ENCODE measurements at regions not wholly inside any gene's neighbourhood (a gene's known extent, or its start where the extent isn't known, plus 50 kb on each side); places are given as distances from the start of the nearest gene placed in this dataset.
A peak's percentile ranks its signal among the peaks of the same experiment; 100 is the strongest.

- intact Hi-C loops (cut with DNase I; ENCODE audit: low total_unique reads) (no loop called here), in situ Hi-C loops (cut with MboI; ENCODE audit: low sequenced_read_pairs in 4 of 4) (loop anchor here in 3 of 4 donors (5.0 to 25.0 kb wide), 5 partner anchors 40 to 372 kb away; no protein-coding TSS in a partner anchor)
- ATAC-seq (no peak), DNase-seq (no peak)
- no peaks in the 10 kb centered on the region for H3K27me3 ChIP-seq
- H3K4me3 ChIP-seq, result no peak overlapping the region
- no peak overlapping the region for H3K27ac ChIP-seq
- TF ChIP-seq POLR2A (IDR thresholded peaks at IDR 0.05) (no peak), CTCF (IDR thresholded peaks at IDR 0.05 in 4 of 5, conservative IDR thresholded peaks at IDR 0.05 in 1 of 5) (no peak)
- H3K36me3 ChIP-seq, result no peaks in the 10 kb centered on the region
- H3K9me3 ChIP-seq, result no peaks in the 10 kb centered on the region
- no peaks in the 10 kb centered on the region for H3K4me1 ChIP-seq
These were observed 53.2 kb upstream of the IFNGR1 start for GRCh38 chr6:137272403-137272802.

- intact Hi-C loops (cut with DNase I; ENCODE audit: low total_unique reads), result loop anchor here (1.0 to 2.0 kb wide), 3 partner anchors 43 to 370 kb away; no protein-coding TSS in a partner anchor
- in situ Hi-C loops (cut with MboI; ENCODE audit: low sequenced_read_pairs in 4 of 4), result loop anchor here in 3 of 4 donors (5.0 to 25.0 kb wide), 5 partner anchors 41 to 373 kb away; no protein-coding TSS in a partner anchor
These were observed 52.3 kb upstream of the IFNGR1 start for GRCh38 chr6:137271245-137272183.

GRCh38 chr6:137269803-137270202 lies 50.6 kb upstream of the IFNGR1 start:
- Histone ChIP-seq H3K9me3 (no peaks in the 10 kb centered on the region), H3K4me1 (peaks cover 7 to 11% of the 10 kb centered on the region in 2 donors), H3K27ac (no peak overlapping the region), H3K36me3 (no peaks in the 10 kb centered on the region), H3K4me3 (no peak overlapping the region), H3K27me3 (no peaks in the 10 kb centered on the region)
- in situ Hi-C loops (cut with MboI; ENCODE audit: low sequenced_read_pairs in 4 of 4), result loop anchor here in 3 of 4 donors (5.0 to 25.0 kb wide), 6 partner anchors 42 to 375 kb away; no protein-coding TSS in a partner anchor
- ATAC-seq (no peak), DNase-seq (no peak)
- intact Hi-C loops (cut with DNase I; ENCODE audit: low total_unique reads), result loop anchor here (2.0 kb wide), 1 partner anchor 45 kb away; no protein-coding TSS in a partner anchor
- TF ChIP-seq POLR2A (IDR thresholded peaks at IDR 0.05), result no peak
- TF ChIP-seq CTCF (IDR thresholded peaks at IDR 0.05 in 4 of 5, conservative IDR thresholded peaks at IDR 0.05 in 1 of 5), result no peak

More at GRCh38 chr6:137271245-137272183, 52.3 kb upstream of the IFNGR1 start:
- no peak for TF ChIP-seq POLR2A (IDR thresholded peaks at IDR 0.05)
- TF ChIP-seq CTCF (IDR thresholded peaks at IDR 0.05 in 4 of 5, conservative IDR thresholded peaks at IDR 0.05 in 1 of 5), result peak; percentile 57 to 86 (median 79)
- ATAC-seq (peak; percentile 56 to 81), DNase-seq (no peak)
- no peak overlapping the region for H3K27ac ChIP-seq
- no peaks in the 10 kb centered on the region for H3K27me3 ChIP-seq
- H3K36me3 ChIP-seq, result no peaks in the 10 kb centered on the region
- no peak overlapping the region for H3K4me3 ChIP-seq
- H3K9me3 ChIP-seq, result no peaks in the 10 kb centered on the region
- no peaks in the 10 kb centered on the region for H3K4me1 ChIP-seq

GRCh38 chr6:137269347-137269746 lies 50.2 kb upstream of the IFNGR1 start:
- no peak for ATAC-seq
- no peak for TF ChIP-seq CTCF (IDR thresholded peaks at IDR 0.05 in 4 of 5, conservative IDR thresholded peaks at IDR 0.05 in 1 of 5)
- no peak for TF ChIP-seq POLR2A (IDR thresholded peaks at IDR 0.05)
- intact Hi-C loops (cut with DNase I; ENCODE audit: low total_unique reads), result no loop called here
- no peak for DNase-seq
- Histone ChIP-seq H3K27ac (no peak overlapping the region), H3K4me1 (peaks cover 7 to 11% of the 10 kb centered on the region in 2 donors), H3K4me3 (no peak overlapping the region), H3K9me3 (no peaks in the 10 kb centered on the region), H3K27me3 (no peaks in the 10 kb centered on the region), H3K36me3 (no peaks in the 10 kb centered on the region)
- in situ Hi-C loops (cut with MboI; ENCODE audit: low sequenced_read_pairs in 4 of 4), result loop anchor here in 2 of 4 donors (5.0 to 25.0 kb wide), 3 partner anchors 43 to 368 kb away; no protein-coding TSS in a partner anchor

Data from gastrocnemius medialis (tissue), 4 donors.